ENCODE measurements at regions not wholly inside any gene's neighbourhood (a gene's known extent, or its start where the extent isn't known, plus 50 kb on each side); places are given as distances from the start of the nearest gene placed in this dataset.
"Not testable (repeated sequence)": the region's sequence is repeated elsewhere in the genome, so short reads cannot be mapped to it uniquely, and the experiment has no call there.

DNA sequence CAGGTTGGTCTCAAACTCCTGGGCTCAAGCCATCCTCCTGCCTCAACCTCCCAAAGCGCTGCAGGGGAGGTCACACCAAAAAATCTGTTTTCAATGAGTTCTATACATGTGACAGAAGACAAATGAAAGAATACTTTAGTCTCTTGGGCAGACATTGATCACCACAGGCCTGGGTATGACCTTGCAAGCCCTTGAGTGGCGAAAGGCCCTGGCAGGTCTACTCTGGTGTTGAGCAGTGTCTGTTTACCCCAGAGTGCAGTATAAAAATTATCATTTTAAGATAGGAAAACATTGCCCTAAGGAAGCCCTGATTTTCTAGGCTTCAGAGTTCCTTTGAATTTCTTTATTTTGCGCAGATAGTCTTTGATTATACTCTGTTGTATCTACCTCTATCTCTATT is 61.6 kb upstream of the GBE1 start:
- TF ChIP-seq POLR2A (IDR thresholded peaks at IDR 0.05) (no peak), EP300 (IDR thresholded peaks at IDR 0.05) (no peak), POLR2AphosphoS5 (IDR thresholded peaks at IDR 0.05) (no peak)
- TF ChIP-seq, protein P1, sequence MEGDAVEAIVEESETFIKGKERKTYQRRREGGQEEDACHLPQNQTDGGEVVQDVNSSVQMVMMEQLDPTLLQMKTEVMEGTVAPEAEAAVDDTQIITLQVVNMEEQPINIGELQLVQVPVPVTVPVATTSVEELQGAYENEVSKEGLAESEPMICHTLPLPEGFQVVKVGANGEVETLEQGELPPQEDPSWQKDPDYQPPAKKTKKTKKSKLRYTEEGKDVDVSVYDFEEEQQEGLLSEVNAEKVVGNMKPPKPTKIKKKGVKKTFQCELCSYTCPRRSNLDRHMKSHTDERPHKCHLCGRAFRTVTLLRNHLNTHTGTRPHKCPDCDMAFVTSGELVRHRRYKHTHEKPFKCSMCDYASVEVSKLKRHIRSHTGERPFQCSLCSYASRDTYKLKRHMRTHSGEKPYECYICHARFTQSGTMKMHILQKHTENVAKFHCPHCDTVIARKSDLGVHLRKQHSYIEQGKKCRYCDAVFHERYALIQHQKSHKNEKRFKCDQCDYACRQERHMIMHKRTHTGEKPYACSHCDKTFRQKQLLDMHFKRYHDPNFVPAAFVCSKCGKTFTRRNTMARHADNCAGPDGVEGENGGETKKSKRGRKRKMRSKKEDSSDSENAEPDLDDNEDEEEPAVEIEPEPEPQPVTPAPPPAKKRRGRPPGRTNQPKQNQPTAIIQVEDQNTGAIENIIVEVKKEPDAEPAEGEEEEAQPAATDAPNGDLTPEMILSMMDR (IDR thresholded peaks at IDR 0.05), result no peak
- Histone ChIP-seq H3K4me3 (no peak overlapping the region), H3K9me3 (no peaks in the 10 kb centered on the region), H3K27me3 (no peaks in the 10 kb centered on the region), H3K4me1 (no peaks in the 10 kb centered on the region), H3K36me3 (no peaks in the 10 kb centered on the region), H3K27ac (no peak overlapping the region)
- WGBS, 2 donors (ENCODE audit: low coverage in 1 of 2), result 96% methylated on average over 3 of the region's 3 CpGs
- ATAC-seq, result no peak

DNA sequence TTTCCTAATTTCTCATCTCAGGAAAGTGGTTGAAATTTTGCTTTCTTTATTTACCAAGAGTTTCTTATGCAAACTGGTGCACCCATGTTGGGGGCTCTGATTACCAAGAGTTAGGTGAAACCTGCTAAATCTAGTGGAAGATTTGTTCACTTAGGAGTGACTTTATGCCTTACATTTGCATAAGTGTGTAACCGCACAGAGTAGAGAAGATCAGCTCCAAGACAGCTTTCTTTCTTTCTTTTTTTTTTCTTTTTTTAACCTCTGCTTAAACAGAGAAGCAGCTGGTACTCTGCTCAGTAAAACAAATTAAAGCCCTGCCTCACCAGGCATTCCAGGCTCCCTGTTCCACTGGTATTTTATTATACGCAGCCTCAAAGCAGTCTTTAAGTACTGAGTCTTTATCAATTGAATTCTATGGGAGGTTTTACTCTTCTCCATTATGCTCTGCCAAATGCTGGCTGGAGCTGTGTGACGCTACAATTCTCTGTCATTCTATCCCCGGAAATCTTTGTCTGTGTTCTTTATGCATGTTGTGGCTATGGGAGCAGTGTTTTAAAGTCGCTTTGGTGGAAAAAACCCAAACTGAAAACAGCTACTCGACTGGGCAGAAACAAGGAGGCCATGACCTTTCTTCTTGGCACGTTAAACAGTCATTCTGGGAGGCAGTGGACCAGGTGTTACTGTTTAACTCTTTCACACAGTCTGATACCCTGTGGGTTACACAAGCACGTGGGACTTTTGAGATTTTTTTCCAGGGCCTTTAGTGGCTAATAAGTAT is 55.2 kb upstream of the GBE1 start:
- no peaks in the 10 kb centered on the region for H3K36me3 ChIP-seq
- 10 to 27% methylated on average over 7 of the region's 8 CpGs for WGBS, 2 donors (ENCODE audit: low coverage in 1 of 2)
- no peak for ATAC-seq
- H3K27me3 ChIP-seq, result no peaks in the 10 kb centered on the region
- H3K9me3 ChIP-seq, result no peaks in the 10 kb centered on the region
- H3K27ac ChIP-seq, result no peak overlapping the region
- no peak overlapping the region for H3K4me3 ChIP-seq
- peaks cover 0 to 6% (median 0%) of the 10 kb centered on the region in 3 donors for H3K4me1 ChIP-seq
- TF ChIP-seq, protein P1 (IDR thresholded peaks at IDR 0.05), result no peak
- TF ChIP-seq POLR2AphosphoS5 (IDR thresholded peaks at IDR 0.05), result no peak
- no peak for TF ChIP-seq POLR2A (IDR thresholded peaks at IDR 0.05)
- no peak for TF ChIP-seq EP300 (IDR thresholded peaks at IDR 0.05)

DNA sequence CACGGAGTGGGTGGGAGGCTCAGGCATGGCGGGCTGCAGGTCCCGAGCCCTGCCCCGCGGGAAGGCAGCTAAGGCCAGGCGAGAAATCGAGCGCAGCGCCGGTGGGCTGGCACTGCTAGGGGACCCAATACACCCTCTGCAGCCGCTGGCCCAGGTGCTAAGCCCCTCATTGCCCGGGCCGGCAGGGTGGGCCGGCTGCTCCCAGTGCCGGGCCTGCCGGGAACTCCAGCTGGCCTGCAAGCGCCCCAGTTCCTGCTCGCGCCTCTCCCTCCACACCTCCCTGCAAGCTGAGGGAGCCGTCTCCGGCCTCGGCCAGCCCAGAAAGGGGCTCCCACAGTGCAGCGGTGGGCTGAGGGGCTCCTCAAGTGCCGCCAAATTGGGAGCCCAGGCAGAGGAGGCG is 50.7 kb upstream of the GBE1 start:
- 100% methylated on average over 1 of the region's 25 CpGs; no CpG with 5 or more reads in 1 of the 2 donors for WGBS, 2 donors (ENCODE audit: low coverage in 1 of 2)
- H3K4me1 ChIP-seq, H3K36me3 ChIP-seq, ATAC-seq, H3K27me3 ChIP-seq, H3K9me3 ChIP-seq, H3K27ac ChIP-seq, H3K4me3 ChIP-seq: not testable (repeated sequence)
